ENCODE measurements at regions not wholly inside any gene's neighbourhood (a gene's known extent, or its start where the extent isn't known, plus 50 kb on each side); places are given as distances from the start of the nearest gene placed in this dataset.
A peak's percentile ranks its signal among the peaks of the same experiment; 100 is the strongest.

DNA sequence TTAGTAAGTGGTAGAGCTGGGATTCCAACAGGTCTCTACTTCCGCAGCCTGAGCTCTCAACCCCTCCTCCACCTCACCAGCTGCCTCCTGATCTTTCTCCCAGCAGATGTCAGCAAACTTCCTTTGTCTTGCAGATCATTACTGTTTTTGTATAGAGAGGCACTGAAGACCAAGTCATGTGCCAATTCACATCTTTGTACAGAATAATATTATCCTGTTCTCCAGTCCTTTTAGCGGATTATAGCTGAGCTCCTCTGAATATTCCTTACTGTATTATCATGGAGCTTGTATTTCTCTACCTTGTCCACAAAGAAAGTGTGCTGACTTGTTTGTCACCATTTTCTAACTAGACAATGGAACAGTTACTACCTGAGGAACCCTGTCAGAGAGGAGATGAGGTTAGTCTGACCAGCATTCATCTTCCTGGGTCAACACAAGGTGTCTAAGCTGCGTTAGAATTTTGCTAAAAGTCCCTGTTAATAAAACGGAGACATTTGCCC lies 142.3 kb upstream of the ARHGAP5 start:
- POLR2A ChIA-PET: no interaction called here
- no peaks in the 10 kb centered on the region for H3K36me3 Mint-ChIP-seq
- no peak overlapping the region for H3K4me3 Mint-ChIP-seq
- H3K4me1 Mint-ChIP-seq: peaks cover 2 to 5% (median 3%) of the 10 kb centered on the region in 4 donors
- no peak overlapping the region for H3K27ac Mint-ChIP-seq
- H3K27me3 Mint-ChIP-seq: peaks cover 0 to 4% (median 2%) of the 10 kb centered on the region in 5 donors
- ATAC-seq (no peak), DNase-seq (no peak)
- H3K9me3 Mint-ChIP-seq: no peaks in the 10 kb centered on the region

- ATAC-seq (no peak), DNase-seq (no peak)
- H3K4me3 Mint-ChIP-seq: no peak overlapping the region
- H3K9me3 Mint-ChIP-seq: no peaks in the 10 kb centered on the region
- POLR2A ChIA-PET: no interaction called here
- peaks cover 2 to 5% (median 3%) of the 10 kb centered on the region in 4 donors for H3K4me1 Mint-ChIP-seq
- peaks cover 0 to 4% (median 2%) of the 10 kb centered on the region in 5 donors for H3K27me3 Mint-ChIP-seq
- no peaks in the 10 kb centered on the region for H3K36me3 Mint-ChIP-seq
- no peak overlapping the region for H3K27ac Mint-ChIP-seq
Observed at GRCh38 chr14:31935391-31935790, 141.7 kb upstream of the ARHGAP5 start.

DNA sequence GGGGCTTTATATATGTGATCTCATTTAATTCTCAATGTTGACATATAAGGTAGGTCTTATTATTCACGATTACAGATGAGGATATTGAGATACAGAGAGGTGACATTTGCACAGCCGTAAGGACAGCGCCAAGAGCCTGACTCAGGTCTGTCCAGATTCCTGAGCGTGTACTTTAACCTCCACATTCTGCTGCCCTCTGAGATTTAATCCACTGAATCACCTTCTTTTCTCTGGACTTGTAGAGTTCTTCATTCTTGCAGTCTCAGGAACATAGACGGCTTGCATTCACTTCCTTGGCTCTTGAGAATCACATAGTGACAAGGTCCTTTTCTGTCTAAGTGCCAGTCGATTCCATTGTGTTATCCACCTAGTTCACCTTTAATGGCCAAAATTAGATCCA lies 141.0 kb upstream of the ARHGAP5 start:
- POLR2A ChIA-PET: no interaction called here
- Mint-ChIP-seq H3K27me3 (peaks cover 0 to 4% (median 2%) of the 10 kb centered on the region in 5 donors), H3K36me3 (no peaks in the 10 kb centered on the region), H3K9me3 (no peaks in the 10 kb centered on the region), H3K27ac (no peak overlapping the region), H3K4me1 (peaks cover 2 to 5% (median 3%) of the 10 kb centered on the region in 4 donors), H3K4me3 (no peak overlapping the region)
- DNase-seq (no peak), ATAC-seq (no peak)

- DNase-seq (peak in 1 of 10 donors; percentile 21), ATAC-seq (peak; percentile 44 to 54)
- Mint-ChIP-seq H3K27ac (peak overlapping the region in 2 of 10 donors; percentile 39 to 58), H3K4me1 (peaks cover 2 to 5% (median 3%) of the 10 kb centered on the region in 4 donors), H3K9me3 (no peaks in the 10 kb centered on the region), H3K27me3 (peaks cover 0 to 4% (median 2%) of the 10 kb centered on the region in 5 donors), H3K36me3 (no peaks in the 10 kb centered on the region), H3K4me3 (no peak overlapping the region)
- POLR2A ChIA-PET: no interaction called here
Observed at GRCh38 chr14:31937730-31938346, 139.3 kb upstream of the ARHGAP5 start.

GRCh38 chr14:31939934-31940333 lies 137.2 kb upstream of the ARHGAP5 start:
- ATAC-seq: no peak
- H3K27ac Mint-ChIP-seq: no peak overlapping the region
- peaks cover 0 to 4% (median 2%) of the 10 kb centered on the region in 5 donors for H3K27me3 Mint-ChIP-seq
- POLR2A ChIA-PET: no interaction called here
- H3K4me3 Mint-ChIP-seq: no peak overlapping the region
- DNase-seq: no peak
- H3K36me3 Mint-ChIP-seq: no peaks in the 10 kb centered on the region
- H3K9me3 Mint-ChIP-seq: no peaks in the 10 kb centered on the region
- peaks cover 8 to 18% (median 12%) of the 10 kb centered on the region in 4 donors for H3K4me1 Mint-ChIP-seq

DNA sequence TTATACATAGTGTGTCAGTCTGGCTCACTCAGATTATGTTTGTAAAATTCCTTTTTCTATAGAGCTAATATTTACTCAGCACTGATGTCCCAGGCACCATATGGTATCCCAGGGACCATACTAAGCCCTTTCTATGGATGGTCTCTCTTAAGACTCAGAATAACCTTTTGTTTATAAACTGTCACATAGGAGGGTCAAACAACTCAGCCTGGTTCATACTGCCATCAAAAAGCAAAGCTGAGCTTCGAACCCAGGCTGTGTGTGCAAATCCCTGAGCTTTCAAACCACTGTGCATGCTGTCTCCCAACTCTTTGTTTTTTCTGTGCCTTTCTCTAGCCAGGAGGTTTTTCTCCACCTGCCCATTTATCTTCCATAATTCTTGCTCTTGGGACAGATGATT lies 135.6 kb upstream of the ARHGAP5 start:
- H3K36me3 Mint-ChIP-seq: no peaks in the 10 kb centered on the region
- peaks cover 11 to 23% (median 19%) of the 10 kb centered on the region in 4 donors for H3K4me1 Mint-ChIP-seq
- H3K4me3 Mint-ChIP-seq: no peak overlapping the region
- POLR2A ChIA-PET: no interaction called here
- H3K27me3 Mint-ChIP-seq: no peaks in the 10 kb centered on the region
- no peak for DNase-seq
- no peak for ATAC-seq
- no peaks in the 10 kb centered on the region for H3K9me3 Mint-ChIP-seq
- H3K27ac Mint-ChIP-seq: no peak overlapping the region

GRCh38 chr14:31942166-31942841 lies 134.8 kb upstream of the ARHGAP5 start:
- no peak for DNase-seq
- no peak overlapping the region for H3K4me3 Mint-ChIP-seq
- H3K27me3 Mint-ChIP-seq: no peaks in the 10 kb centered on the region
- H3K27ac Mint-ChIP-seq: peak overlapping the region in 1 of 10 donors; percentile 60
- POLR2A ChIA-PET: no interaction called here
- no peaks in the 10 kb centered on the region for H3K36me3 Mint-ChIP-seq
- ATAC-seq: no peak
- peaks cover 11 to 24% (median 19%) of the 10 kb centered on the region in 4 donors for H3K4me1 Mint-ChIP-seq
- no peaks in the 10 kb centered on the region for H3K9me3 Mint-ChIP-seq

- no peak for DNase-seq
- no peaks in the 10 kb centered on the region for H3K36me3 Mint-ChIP-seq
- POLR2A ChIA-PET: no interaction called here
- no peaks in the 10 kb centered on the region for H3K9me3 Mint-ChIP-seq
- peaks cover 10 to 22% (median 15%) of the 10 kb centered on the region in 4 donors for H3K4me1 Mint-ChIP-seq
- no peak overlapping the region for H3K27ac Mint-ChIP-seq
- H3K27me3 Mint-ChIP-seq: no peaks in the 10 kb centered on the region
- H3K4me3 Mint-ChIP-seq: no peak overlapping the region
- ATAC-seq: no peak
Observed at GRCh38 chr14:31943217-31943799, 133.8 kb upstream of the ARHGAP5 start.

DNA sequence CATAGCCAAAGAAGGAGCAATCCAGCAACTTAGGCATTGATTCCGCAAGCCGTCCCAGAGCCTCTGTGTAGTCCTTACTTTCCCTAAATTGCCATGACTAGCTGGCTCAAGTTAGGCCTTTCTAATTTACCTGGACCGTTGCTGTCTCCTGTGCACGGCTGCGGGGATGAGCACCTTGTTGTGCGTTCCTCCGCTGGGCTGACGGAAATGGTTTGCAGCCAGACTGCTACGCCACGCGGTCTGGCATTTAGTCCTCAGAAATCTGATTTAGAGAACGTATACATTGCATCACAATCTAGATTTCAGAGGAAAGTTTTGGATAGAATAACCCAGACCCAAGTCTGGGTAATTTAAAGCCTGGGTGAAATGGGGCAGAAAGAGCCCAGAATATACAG lies 133.2 kb upstream of the ARHGAP5 start:
- Mint-ChIP-seq H3K36me3 (no peaks in the 10 kb centered on the region), H3K9me3 (no peaks in the 10 kb centered on the region), H3K27ac (peak overlapping the region in 1 of 10 donors; percentile 3), H3K4me1 (peaks cover 10 to 22% (median 15%) of the 10 kb centered on the region in 4 donors), H3K4me3 (peak overlapping the region in 1 of 10 donors; percentile 36), H3K27me3 (no peaks in the 10 kb centered on the region)
- no peak for ATAC-seq
- POLR2A ChIA-PET: no interaction called here
- DNase-seq: no peak

DNA sequence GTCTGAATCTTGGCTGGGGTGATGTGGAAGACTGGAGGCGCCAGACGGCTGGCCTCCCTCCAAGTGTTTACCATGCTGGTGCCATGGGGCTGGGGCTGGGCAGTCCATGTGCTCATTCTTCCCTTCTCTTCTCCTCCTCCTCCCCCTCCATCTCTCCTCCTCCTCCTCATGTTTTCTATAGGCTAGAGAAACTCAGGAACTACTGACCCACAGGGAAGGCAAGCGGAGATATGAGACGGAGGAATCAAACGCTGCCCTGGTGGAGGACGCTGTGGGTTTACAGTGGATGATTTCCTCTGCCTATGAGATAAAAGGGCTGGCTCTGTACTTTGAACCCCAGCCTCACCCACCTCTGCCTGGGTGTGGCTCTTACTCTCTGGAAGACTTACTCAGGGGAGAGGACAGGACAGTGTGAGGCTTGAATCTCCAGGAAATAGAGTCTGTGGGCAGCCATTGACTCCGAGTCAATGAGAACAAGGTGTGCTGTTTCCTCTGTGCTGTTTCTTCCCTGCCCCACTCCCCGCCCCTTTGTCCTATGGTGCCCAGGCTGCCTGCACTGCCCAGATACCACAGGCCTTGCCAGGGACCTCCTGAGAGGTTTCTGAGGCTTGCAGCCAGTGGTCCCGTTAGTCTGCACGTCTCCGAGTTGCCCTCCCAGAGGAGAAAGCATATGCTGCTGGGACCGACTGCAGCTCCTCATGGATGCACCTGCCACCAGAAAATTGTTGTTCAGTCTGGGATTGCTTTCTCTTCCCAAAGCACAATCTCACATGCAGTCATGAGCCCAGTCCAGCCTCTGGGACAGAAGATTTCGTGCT lies 132.6 kb upstream of the ARHGAP5 start:
- DNase-seq (no peak), ATAC-seq (peak in 1 of 2 donors; percentile 44)
- no peaks in the 10 kb centered on the region for H3K27me3 Mint-ChIP-seq
- no peaks in the 10 kb centered on the region for H3K9me3 Mint-ChIP-seq
- peak overlapping the region in 5 of 10 donors; percentile 1 to 58 (median 44) for H3K4me3 Mint-ChIP-seq
- no peaks in the 10 kb centered on the region for H3K36me3 Mint-ChIP-seq
- H3K27ac Mint-ChIP-seq: peak overlapping the region in 9 of 10 donors; percentile 20 to 79 (median 43)
- POLR2A ChIA-PET: no interaction called here
- peaks cover 10 to 22% (median 15%) of the 10 kb centered on the region in 4 donors for H3K4me1 Mint-ChIP-seq

- Mint-ChIP-seq H3K9me3 (no peaks in the 10 kb centered on the region), H3K36me3 (no peaks in the 10 kb centered on the region), H3K4me3 (peak overlapping the region in 4 of 10 donors; percentile 1 to 58 (median 42)), H3K27ac (peak overlapping the region in 6 of 10 donors; percentile 20 to 79 (median 34)), H3K27me3 (peaks cover 0 to 3% (median 0%) of the 10 kb centered on the region in 5 donors), H3K4me1 (peaks cover 10 to 22% (median 15%) of the 10 kb centered on the region in 4 donors)
- DNase-seq: peak in 2 of 10 donors; percentile 12 to 21
- peak; percentile 65 to 81 for ATAC-seq
- POLR2A ChIA-PET: no interaction called here
Observed at GRCh38 chr14:31945074-31945613, 132.0 kb upstream of the ARHGAP5 start.

DNA sequence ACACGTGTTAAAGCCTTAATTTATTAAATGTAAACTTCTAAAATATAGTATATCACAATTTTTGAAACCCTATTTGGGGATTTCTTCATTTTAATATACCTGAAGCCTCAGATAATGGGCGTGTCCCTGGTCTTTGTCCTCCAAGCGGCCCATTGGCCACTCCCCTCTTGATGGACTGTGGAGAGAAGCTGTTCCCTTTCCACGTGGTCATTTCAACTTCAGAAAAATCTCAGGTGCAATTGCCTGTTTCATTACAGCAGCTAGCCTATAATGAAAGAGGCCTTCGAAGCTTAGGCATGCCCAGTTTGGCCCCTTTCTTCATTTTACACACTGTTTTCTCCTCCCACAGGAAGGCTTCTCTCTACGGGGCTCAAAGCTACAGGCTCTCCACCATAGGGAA lies 131.4 kb upstream of the ARHGAP5 start:
- POLR2A ChIA-PET: no interaction called here
- peak overlapping the region in 2 of 10 donors; percentile 20 to 48 for H3K27ac Mint-ChIP-seq
- no peak overlapping the region for H3K4me3 Mint-ChIP-seq

More for the DNA sequence above, 131.4 kb upstream of the ARHGAP5 start:
- Mint-ChIP-seq H3K36me3 (no peaks in the 10 kb centered on the region), H3K9me3 (no peaks in the 10 kb centered on the region), H3K4me1 (peaks cover 10 to 22% (median 15%) of the 10 kb centered on the region in 4 donors), H3K27me3 (peaks cover 0 to 3% (median 0%) of the 10 kb centered on the region in 5 donors)
- ATAC-seq (no peak), DNase-seq (no peak)
